ENCODE measurements at regions not wholly inside any gene's neighbourhood (a gene's known extent, or its start where the extent isn't known, plus 50 kb on each side); places are given as distances from the start of the nearest gene placed in this dataset.

GRCh38 chr2:106631281-106631680 is 144.1 kb downstream of the CD8B2 start:
- TF ChIP-seq CTCF (IDR thresholded peaks at IDR 0.05 in 2 of 3, conservative IDR thresholded peaks at IDR 0.05 in 1 of 3; ENCODE audit: borderline replicate concordance in 1 of 3, insufficient read depth in 1 of 3, low read depth in 2 of 3, low read length in 2 of 3) (no peak), CEBPB (IDR thresholded peaks at IDR 0.05; ENCODE audit: low read depth) (no peak), POLR2AphosphoS5 (IDR thresholded peaks at IDR 0.05; ENCODE audit: low read depth, low read length) (no peak), EZH2 (IDR thresholded peaks at IDR 0.05) (no peak), YY1 (IDR thresholded peaks at IDR 0.05; ENCODE audit: extremely low read depth, insufficient replicate concordance, low read depth, low read length) (no peak), SIN3A (IDR thresholded peaks at IDR 0.05; ENCODE audit: low read depth) (no peak), ELF1 (IDR thresholded peaks at IDR 0.05; ENCODE audit: borderline replicate concordance, low read depth) (no peak), CBX3 (IDR thresholded peaks at IDR 0.05; ENCODE audit: low read depth) (no peak), RAD21 (IDR thresholded peaks at IDR 0.05; ENCODE audit: low read depth) (no peak), MAX (IDR thresholded peaks at IDR 0.05) (no peak), JUND (IDR thresholded peaks at IDR 0.05) (no peak)

Measured in HCT116 (cell line).